SU-DHL-6 (cell line): ENCODE measurements at regions not wholly inside any gene's neighbourhood (a gene's known extent, or its start where the extent isn't known, plus 50 kb on each side); places are given as distances from the start of the nearest gene placed in this dataset.

ENCODE experiments used
- EZH2phosphoT487 ChIP-seq: fragments of 200-600 bp; sonication (generic), shearing (Covaris generic); conservative IDR thresholded peaks from 2 replicates; pipeline ENCODE4 v1.6.1; 2018; ENCODE audit warnings: mild to moderate bottlenecking, antibody characterized with exemption, low read length, moderate library complexity, mixed read lengths
- TF ChIP-seq, protein P1 (sequence below): fragments of 200-600 bp; sonication (generic); IDR thresholded peaks from one replicate; pipeline ENCODE4 v1.5.1; 2017; ENCODE audit warnings: antibody characterized with exemption, mild to moderate bottlenecking, low read length, moderate library complexity; ENCODE audit not compliant: insufficient read depth, poor library complexity, severe bottlenecking

GRCh38 chr19:33971073-33971472 lies 174.4 kb downstream of the KCTD15 start:
- TF ChIP-seq, protein P1, sequence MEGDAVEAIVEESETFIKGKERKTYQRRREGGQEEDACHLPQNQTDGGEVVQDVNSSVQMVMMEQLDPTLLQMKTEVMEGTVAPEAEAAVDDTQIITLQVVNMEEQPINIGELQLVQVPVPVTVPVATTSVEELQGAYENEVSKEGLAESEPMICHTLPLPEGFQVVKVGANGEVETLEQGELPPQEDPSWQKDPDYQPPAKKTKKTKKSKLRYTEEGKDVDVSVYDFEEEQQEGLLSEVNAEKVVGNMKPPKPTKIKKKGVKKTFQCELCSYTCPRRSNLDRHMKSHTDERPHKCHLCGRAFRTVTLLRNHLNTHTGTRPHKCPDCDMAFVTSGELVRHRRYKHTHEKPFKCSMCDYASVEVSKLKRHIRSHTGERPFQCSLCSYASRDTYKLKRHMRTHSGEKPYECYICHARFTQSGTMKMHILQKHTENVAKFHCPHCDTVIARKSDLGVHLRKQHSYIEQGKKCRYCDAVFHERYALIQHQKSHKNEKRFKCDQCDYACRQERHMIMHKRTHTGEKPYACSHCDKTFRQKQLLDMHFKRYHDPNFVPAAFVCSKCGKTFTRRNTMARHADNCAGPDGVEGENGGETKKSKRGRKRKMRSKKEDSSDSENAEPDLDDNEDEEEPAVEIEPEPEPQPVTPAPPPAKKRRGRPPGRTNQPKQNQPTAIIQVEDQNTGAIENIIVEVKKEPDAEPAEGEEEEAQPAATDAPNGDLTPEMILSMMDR = no peak
- TF ChIP-seq EZH2phosphoT487 = no peak
